ENCODE measurements at regions not wholly inside any gene's neighbourhood (a gene's known extent, or its start where the extent isn't known, plus 50 kb on each side); places are given as distances from the start of the nearest gene placed in this dataset.

- DNase-seq (ENCODE audit: low read depth in 2 of 2, low spot score in 1 of 2): no peak
Observed at GRCh38 chr5:68911840-68912690, 181.7 kb upstream of the SLC30A5 start.

DNA sequence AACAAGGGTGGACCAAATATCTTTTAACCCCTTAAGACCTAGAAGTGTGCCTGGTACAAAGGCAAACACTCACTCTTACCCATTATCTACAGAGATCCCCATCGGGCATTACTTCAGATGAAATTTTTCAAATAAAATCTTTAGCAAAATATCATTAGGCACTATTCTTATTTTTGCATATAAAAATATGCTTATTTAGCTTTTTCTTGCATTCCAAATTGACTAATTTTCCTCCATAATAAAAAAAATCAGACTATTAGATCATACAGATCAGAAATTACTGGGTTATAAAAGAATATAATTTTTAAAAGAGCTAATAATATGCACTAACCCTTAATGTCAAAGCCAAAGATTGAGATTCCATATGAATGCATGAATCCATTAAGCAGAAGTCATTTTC is 178.7 kb upstream of the SLC30A5 start:
- DNase-seq (ENCODE audit: low read depth in 2 of 2, low spot score in 1 of 2): no peak

DNA sequence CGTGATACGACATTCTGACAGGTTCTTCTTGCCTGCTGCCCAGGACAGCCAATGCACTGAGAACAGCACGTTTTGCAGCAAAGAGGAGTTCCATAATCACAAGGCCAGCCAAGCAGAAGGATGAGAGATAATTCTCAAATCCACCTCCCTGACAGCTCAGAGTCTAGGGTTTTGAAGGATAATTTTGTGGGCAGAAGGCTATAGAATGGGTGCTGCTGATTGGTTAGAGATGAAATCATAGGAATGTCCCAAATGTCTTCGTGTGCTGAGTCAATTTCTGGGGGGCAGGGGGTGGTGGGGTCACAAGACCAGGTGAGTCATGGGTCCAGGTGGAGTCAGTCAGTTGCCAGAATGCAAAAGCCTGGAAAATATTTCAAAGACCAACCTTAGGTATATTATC is 175.5 kb upstream of the SLC30A5 start:
- DNase-seq (ENCODE audit: low read depth in 2 of 2, low spot score in 1 of 2): no peak

DNA sequence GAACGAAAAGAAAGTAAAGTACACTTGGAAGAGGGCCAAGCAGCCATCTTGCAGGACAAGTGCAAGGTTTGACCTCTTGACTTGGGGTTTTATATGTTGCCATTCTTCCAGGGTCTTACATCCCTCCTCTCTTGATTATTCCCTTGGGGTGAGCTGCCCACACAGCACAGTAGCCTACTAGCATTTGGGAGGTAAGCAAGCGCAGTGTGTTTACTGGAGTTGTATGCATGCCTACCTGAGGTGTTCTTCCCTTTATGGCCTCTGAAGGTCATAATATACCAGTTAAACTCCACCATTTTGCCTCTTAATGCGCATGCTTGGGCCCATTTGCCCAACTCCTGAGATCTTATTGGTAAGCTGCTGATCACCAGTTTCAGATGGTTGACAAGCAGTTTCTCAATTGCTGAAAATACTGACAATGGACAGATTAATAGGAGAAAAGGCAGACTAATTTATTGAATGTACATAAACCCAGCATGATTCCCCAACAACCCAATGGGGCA is 173.8 kb upstream of the SLC30A5 start:
- DNase-seq (ENCODE audit: low read depth in 2 of 2, low spot score in 1 of 2): no peak

DNA sequence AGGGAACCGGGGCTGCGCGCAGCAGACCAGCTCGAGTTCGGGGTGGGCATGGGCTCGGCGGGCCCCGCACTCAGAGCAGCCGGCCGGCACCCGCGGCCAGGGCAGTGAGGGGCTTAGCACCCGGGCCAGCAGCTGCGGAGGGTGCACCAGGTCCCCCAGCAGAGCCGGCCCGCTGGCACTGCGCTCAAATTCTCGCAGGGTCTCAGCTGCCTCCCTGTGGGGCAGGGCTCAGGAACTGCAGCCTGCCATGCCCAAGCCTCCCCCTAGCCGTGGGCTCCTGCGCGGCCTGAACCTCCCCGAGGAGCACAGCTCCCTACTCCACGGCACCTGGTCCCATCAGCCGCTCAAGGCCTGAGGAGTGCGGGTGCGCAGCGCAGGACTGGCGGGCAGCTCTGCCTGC is 172.9 kb upstream of the SLC30A5 start:
- no peak for DNase-seq (ENCODE audit: low read depth in 2 of 2, low spot score in 1 of 2)

GRCh38 chr5:68922172-68922987 is 171.4 kb upstream of the SLC30A5 start:
- no peak for DNase-seq (ENCODE audit: low read depth in 2 of 2, low spot score in 1 of 2)

DNA sequence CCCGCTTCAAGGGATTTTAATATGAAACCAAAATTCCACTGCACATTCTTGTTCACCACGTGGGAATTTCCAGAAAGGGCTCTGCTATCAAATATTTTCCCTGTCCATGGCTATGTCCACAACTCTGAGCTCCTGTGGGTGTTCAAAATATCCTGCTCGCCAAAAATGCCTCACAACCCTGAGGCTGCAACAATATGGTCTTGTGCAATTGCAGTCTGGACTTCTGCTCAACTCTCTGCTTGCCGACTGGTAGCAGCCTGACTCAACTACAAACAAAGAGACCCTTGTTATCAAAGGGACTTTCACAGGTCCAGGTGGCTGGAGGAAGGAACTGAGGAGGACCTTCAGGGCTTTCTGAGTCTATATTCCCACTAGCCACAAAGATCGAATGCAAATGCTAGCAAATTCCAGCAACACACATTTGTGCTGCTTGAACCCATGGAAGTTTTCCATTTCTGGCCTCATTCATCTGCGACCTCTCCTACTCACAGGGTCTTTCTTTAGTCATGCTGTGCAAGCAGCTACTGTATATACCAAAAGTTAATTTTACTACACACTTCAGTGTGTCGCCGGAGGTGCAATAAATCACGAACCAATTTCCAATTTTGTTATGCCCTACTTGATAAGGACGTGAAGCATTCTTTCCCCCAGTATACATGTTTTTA is 169.2 kb upstream of the SLC30A5 start:
- DNase-seq (ENCODE audit: low read depth in 2 of 2, low spot score in 1 of 2): no peak

DNA sequence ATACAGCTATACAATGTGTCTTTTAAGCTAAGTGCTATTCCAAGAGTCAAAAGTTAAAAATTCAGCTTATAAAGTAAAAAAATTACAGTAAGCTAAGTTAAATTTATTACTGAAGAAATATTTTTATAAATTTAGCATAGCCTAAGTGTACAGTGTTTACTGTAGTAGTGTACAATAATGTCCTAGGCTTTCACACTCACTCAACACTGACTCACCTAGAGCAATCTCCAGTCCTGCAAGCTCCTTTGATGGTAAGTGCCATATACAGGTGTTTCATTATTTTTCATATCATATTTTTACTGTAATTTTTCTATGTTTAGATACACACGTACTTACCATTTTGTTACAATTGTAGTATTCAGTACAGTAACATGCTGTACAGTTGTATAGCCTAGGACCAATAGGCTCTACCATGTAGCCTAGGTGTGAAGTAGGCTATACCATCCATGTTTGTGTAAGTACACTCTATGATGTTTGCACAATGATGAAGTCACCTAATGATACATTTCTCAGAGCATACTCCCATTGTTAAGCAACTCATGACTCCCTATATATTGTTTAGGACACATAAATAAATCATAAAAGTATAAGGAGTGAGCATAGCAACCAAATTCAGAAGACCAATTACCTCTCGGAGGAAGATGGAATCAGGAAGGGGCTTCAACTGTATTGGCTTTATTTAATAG is 165.1 kb upstream of the SLC30A5 start:
- DNase-seq (ENCODE audit: low read depth in 2 of 2, low spot score in 1 of 2): no peak

- DNase-seq (ENCODE audit: low read depth in 2 of 2, low spot score in 1 of 2): no peak
Observed at GRCh38 chr5:68930139-68930538, 163.7 kb upstream of the SLC30A5 start.

GRCh38 chr5:68932830-68933434 is 160.9 kb upstream of the SLC30A5 start:
- no peak for DNase-seq (ENCODE audit: low read depth in 2 of 2, low spot score in 1 of 2)

DNA sequence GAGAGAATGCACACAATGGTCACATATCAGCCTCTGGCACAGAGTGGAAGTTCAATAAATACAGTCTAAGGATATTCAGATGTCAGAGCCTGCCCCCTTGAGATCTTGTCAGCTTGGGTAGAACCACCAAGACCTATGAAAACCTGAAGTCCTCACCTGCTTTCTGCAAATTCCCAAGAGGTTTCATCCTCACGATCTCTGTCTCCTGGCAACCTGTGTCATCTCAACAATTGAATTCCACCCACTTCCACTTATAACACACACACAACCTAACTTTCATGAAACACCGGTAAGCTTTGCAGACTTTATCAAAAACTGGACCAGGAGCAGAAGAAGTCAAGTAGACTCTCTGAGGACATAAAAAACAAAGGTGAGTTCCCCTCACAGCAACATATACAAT is 151.6 kb upstream of the SLC30A5 start:
- no peak for DNase-seq (ENCODE audit: low read depth in 2 of 2, low spot score in 1 of 2)

DNA sequence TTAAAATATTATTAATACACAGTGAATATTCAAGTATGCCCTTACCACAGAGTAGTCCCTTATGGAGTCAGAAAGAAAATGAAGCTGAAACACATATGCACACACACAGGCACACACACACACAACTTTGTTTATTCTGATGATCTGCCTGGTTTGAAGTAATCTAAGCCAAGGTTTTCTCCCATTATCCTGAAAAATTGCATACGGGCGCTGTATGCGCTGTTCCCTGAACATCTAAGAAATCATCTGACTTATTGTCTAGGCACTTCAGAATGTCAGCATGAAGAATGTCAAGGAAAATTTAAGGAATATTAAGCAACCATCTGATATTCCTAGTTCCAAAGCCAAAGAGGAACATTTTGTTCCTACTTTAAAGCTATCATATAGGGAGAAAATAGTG is 147.1 kb upstream of the SLC30A5 start:
- no peak for DNase-seq (ENCODE audit: low read depth in 2 of 2, low spot score in 1 of 2)

- no peak for DNase-seq (ENCODE audit: low read depth in 2 of 2, low spot score in 1 of 2)
Observed at GRCh38 chr5:68947986-68948385, 145.8 kb upstream of the SLC30A5 start.

DNA sequence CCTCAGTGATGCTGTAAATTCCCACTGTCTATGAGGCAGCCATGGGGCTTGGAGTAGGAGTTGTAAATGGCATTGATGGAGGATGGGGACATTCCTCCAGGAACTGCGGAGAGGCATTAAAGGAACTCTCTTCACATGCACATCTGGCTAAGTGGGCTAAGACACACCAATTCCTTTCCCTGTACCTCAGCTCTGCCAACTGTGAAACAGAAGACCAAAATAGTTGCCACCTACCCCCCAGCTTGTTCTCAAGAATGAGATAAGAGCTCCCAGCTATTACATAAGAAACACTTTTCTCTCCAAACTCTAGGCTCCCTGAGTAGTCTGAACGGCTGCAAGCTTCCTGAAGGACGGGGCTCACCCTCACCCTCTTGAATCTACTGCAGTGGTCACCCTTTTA is 144.6 kb upstream of the SLC30A5 start:
- DNase-seq (ENCODE audit: low read depth in 2 of 2, low spot score in 1 of 2): no peak

GRCh38 chr5:68949711-68950110 is 144.1 kb upstream of the SLC30A5 start:
- no peak for DNase-seq (ENCODE audit: low read depth in 2 of 2, low spot score in 1 of 2)

- no peak for DNase-seq (ENCODE audit: low read depth in 2 of 2, low spot score in 1 of 2)
Observed at GRCh38 chr5:68950125-68950524, 143.7 kb upstream of the SLC30A5 start.

GRCh38 chr5:68950930-68951329 is 142.9 kb upstream of the SLC30A5 start:
- DNase-seq (ENCODE audit: low read depth in 2 of 2, low spot score in 1 of 2): no peak

- no peak for DNase-seq (ENCODE audit: low read depth in 2 of 2, low spot score in 1 of 2)
Observed at GRCh38 chr5:68953231-68953874, 140.5 kb upstream of the SLC30A5 start.

- no peak for DNase-seq (ENCODE audit: low read depth in 2 of 2, low spot score in 1 of 2)
Observed at GRCh38 chr5:68953875-68954617, 139.8 kb upstream of the SLC30A5 start.

DNA sequence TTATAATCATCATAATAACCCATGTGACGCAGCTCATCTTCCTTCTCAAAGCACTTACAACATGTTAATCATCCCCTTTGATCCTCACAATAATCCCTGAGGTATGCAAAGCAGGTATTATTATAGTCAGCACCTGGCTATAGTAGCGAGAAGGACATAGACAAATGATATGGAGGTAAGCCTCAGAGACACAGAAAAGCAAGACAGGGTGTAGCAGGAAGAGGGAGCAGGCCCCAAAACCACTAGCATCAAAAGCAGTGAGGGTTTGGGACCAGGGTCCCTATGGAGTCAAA is 139.2 kb upstream of the SLC30A5 start:
- DNase-seq (ENCODE audit: low read depth in 2 of 2, low spot score in 1 of 2): no peak

Measured in stimulated activated CD8-positive, alpha-beta memory T cell treated with anti-CD3 and anti-CD28 coated beads, Interleukin-4, amount 100 ng/mL, for 1 hour (primary cell).